ENCODE measurements at regions not wholly inside any gene's neighbourhood (a gene's known extent, or its start where the extent isn't known, plus 50 kb on each side); places are given as distances from the start of the nearest gene placed in this dataset.

GRCh38 chr15:77768107-77768506 is 135.4 kb upstream of the LINGO1 start:
- TF ChIP-seq CTBP1 (IDR thresholded peaks at IDR 0.05; ENCODE audit: borderline replicate concordance) (no peak), BHLHE40 (IDR thresholded peaks at IDR 0.05; ENCODE audit: borderline replicate concordance) (no peak), ELF4 (IDR thresholded peaks at IDR 0.05) (no peak), FOXM1 (IDR thresholded peaks at IDR 0.05; ENCODE audit: borderline replicate concordance) (no peak), HDGF (IDR thresholded peaks at IDR 0.05; ENCODE audit: borderline replicate concordance) (no peak), SP1 (IDR thresholded peaks at IDR 0.05) (no peak), TARDBP (IDR thresholded peaks at IDR 0.05) (no peak), PKNOX1 (IDR thresholded peaks at IDR 0.05) (no peak)

All from HEK293T (cell line).